ENCODE measurements at regions not wholly inside any gene's neighbourhood (a gene's known extent, or its start where the extent isn't known, plus 50 kb on each side); places are given as distances from the start of the nearest gene placed in this dataset.

- Mint-ChIP-seq H3K4me3 (ENCODE audit: unreplicated experiment) (no peak overlapping the region), H3K27ac (ENCODE audit: unreplicated experiment) (no peak overlapping the region), H3K4me1 (ENCODE audit: unreplicated experiment) (no peaks in the 10 kb centered on the region), H3K27me3 (ENCODE audit: unreplicated experiment) (no peaks in the 10 kb centered on the region), H3K9me3 (ENCODE audit: unreplicated experiment) (no peaks in the 10 kb centered on the region), H3K36me3 (ENCODE audit: low read depth, unreplicated experiment) (no peaks in the 10 kb centered on the region)
- TF ChIP-seq CTCF (IDR thresholded peaks at IDR 0.05; ENCODE audit: unreplicated experiment) = no peak
- DNase-seq (ENCODE audit: low spot score) = no peak
Observed at GRCh38 chr2:122323927-122324326, 568.5 kb downstream of the TSN start.

GRCh38 chr2:122326471-122326870, 571.0 kb downstream of the TSN start:
- Mint-ChIP-seq H3K27ac (ENCODE audit: unreplicated experiment) (no peak overlapping the region), H3K9me3 (ENCODE audit: unreplicated experiment) (no peaks in the 10 kb centered on the region), H3K36me3 (ENCODE audit: low read depth, unreplicated experiment) (no peaks in the 10 kb centered on the region), H3K4me1 (ENCODE audit: unreplicated experiment) (no peaks in the 10 kb centered on the region), H3K27me3 (ENCODE audit: unreplicated experiment) (no peaks in the 10 kb centered on the region), H3K4me3 (ENCODE audit: unreplicated experiment) (no peak overlapping the region)
- no peak for DNase-seq (ENCODE audit: low spot score)
- TF ChIP-seq CTCF (IDR thresholded peaks at IDR 0.05; ENCODE audit: unreplicated experiment) = no peak

GRCh38 chr2:122328816-122329215, 573.4 kb downstream of the TSN start:
- no peaks in the 10 kb centered on the region for H3K4me1 Mint-ChIP-seq (ENCODE audit: unreplicated experiment)
- no peak overlapping the region for H3K27ac Mint-ChIP-seq (ENCODE audit: unreplicated experiment)
- H3K9me3 Mint-ChIP-seq (ENCODE audit: unreplicated experiment) = no peaks in the 10 kb centered on the region
- H3K4me3 Mint-ChIP-seq (ENCODE audit: unreplicated experiment) = no peak overlapping the region
- no peaks in the 10 kb centered on the region for H3K36me3 Mint-ChIP-seq (ENCODE audit: low read depth, unreplicated experiment)
- no peak for DNase-seq (ENCODE audit: low spot score)
- H3K27me3 Mint-ChIP-seq (ENCODE audit: unreplicated experiment) = no peaks in the 10 kb centered on the region
- no peak for TF ChIP-seq CTCF (IDR thresholded peaks at IDR 0.05; ENCODE audit: unreplicated experiment)

- no peak overlapping the region for H3K27ac Mint-ChIP-seq (ENCODE audit: unreplicated experiment)
- H3K4me1 Mint-ChIP-seq (ENCODE audit: unreplicated experiment) = no peaks in the 10 kb centered on the region
- H3K36me3 Mint-ChIP-seq (ENCODE audit: low read depth, unreplicated experiment) = no peaks in the 10 kb centered on the region
- H3K27me3 Mint-ChIP-seq (ENCODE audit: unreplicated experiment) = no peaks in the 10 kb centered on the region
- no peaks in the 10 kb centered on the region for H3K9me3 Mint-ChIP-seq (ENCODE audit: unreplicated experiment)
- DNase-seq (ENCODE audit: low spot score) = no peak
- no peak for TF ChIP-seq CTCF (IDR thresholded peaks at IDR 0.05; ENCODE audit: unreplicated experiment)
- no peak overlapping the region for H3K4me3 Mint-ChIP-seq (ENCODE audit: unreplicated experiment)
Observed at GRCh38 chr2:122329278-122329677, 573.8 kb downstream of the TSN start.

GRCh38 chr2:122333932-122334331, 578.5 kb downstream of the TSN start:
- Mint-ChIP-seq H3K27ac (ENCODE audit: unreplicated experiment) (no peak overlapping the region), H3K4me1 (ENCODE audit: unreplicated experiment) (no peaks in the 10 kb centered on the region), H3K36me3 (ENCODE audit: low read depth, unreplicated experiment) (no peaks in the 10 kb centered on the region), H3K27me3 (ENCODE audit: unreplicated experiment) (no peaks in the 10 kb centered on the region), H3K4me3 (ENCODE audit: unreplicated experiment) (no peak overlapping the region), H3K9me3 (ENCODE audit: unreplicated experiment) (no peaks in the 10 kb centered on the region)
- DNase-seq (ENCODE audit: low spot score) = no peak
- no peak for TF ChIP-seq CTCF (IDR thresholded peaks at IDR 0.05; ENCODE audit: unreplicated experiment)

Measured in endothelial cell (in vitro differentiated cells).